B cell (primary cell): ENCODE measurements at regions not wholly inside any gene's neighbourhood (a gene's known extent, or its start where the extent isn't known, plus 50 kb on each side); places are given as distances from the start of the nearest gene placed in this dataset.

Experiments
- EZH2 ChIP-seq: IDR thresholded peaks from 2 replicates; pipeline ENCODE4 v1.6.1; 2012; ENCODE audit warnings: borderline replicate concordance, low read depth, mild to moderate bottlenecking, moderate library complexity, low read length; ENCODE audit not compliant: insufficient read depth, poor library complexity, severe bottlenecking
- TF ChIP-seq, protein P1 (sequence below): fragments of 200-600 bp; IDR thresholded peaks from one replicate; pipeline ENCODE4 v1.8.0; 2022; ENCODE audit warnings: antibody characterized with exemption, mild to moderate bottlenecking

DNA sequence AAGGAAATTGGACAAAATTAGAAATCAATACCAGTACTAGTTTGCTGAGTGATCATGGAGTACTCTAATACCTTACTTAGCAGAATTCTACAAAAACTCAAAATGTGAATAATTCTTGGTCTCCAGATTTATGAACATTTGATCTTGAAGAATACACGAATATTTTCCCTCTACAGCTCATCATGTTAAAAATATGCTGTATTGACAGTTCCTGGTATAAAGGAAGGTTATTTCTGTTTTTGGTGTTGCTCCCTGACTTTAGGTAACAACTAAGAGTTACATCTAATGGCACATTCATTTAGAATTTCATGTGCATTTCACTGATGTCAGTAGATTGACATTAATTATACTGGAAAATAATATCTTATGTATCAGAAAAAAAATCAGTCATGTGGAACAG lies 479.2 kb upstream of the PKDCC start:
- TF ChIP-seq, protein P1, sequence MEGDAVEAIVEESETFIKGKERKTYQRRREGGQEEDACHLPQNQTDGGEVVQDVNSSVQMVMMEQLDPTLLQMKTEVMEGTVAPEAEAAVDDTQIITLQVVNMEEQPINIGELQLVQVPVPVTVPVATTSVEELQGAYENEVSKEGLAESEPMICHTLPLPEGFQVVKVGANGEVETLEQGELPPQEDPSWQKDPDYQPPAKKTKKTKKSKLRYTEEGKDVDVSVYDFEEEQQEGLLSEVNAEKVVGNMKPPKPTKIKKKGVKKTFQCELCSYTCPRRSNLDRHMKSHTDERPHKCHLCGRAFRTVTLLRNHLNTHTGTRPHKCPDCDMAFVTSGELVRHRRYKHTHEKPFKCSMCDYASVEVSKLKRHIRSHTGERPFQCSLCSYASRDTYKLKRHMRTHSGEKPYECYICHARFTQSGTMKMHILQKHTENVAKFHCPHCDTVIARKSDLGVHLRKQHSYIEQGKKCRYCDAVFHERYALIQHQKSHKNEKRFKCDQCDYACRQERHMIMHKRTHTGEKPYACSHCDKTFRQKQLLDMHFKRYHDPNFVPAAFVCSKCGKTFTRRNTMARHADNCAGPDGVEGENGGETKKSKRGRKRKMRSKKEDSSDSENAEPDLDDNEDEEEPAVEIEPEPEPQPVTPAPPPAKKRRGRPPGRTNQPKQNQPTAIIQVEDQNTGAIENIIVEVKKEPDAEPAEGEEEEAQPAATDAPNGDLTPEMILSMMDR = no peak
- no peak for TF ChIP-seq EZH2
